ENCODE measurements at regions not wholly inside any gene's neighbourhood (a gene's known extent, or its start where the extent isn't known, plus 50 kb on each side); places are given as distances from the start of the nearest gene placed in this dataset.

- no peak for DNase-seq (ENCODE audit: low read depth in 2 of 2)
Observed at GRCh38 chr14:82047777-82048470, 514.3 kb upstream of the SEL1L start.

GRCh38 chr14:82052778-82053177 lies 519.1 kb upstream of the SEL1L start:
- DNase-seq (ENCODE audit: low read depth in 2 of 2): no peak

- DNase-seq (ENCODE audit: low read depth in 2 of 2): no peak
Observed at GRCh38 chr14:82055515-82056115, 522.0 kb upstream of the SEL1L start.

DNA sequence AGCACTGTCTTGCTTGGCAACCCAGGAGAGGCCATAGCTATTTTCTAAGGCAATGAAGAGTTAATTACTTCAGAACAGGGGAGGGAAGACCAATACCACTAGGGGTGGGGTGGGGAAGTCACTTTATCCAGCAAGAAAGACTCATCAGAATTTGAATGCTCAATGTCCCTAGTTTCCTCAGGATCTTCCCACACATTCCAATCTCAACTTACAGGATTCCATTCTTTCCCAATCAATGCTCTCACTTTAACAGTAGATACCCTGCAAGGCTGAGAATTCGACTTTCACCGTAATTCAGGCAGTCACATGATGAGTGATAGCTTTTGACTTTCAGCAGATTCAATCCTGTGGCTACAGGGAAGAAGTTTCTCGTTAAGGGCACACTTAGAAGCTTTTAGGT lies 526.6 kb upstream of the SEL1L start:
- DNase-seq (ENCODE audit: low read depth in 2 of 2): no peak

- DNase-seq (ENCODE audit: low read depth in 2 of 2): no peak
Observed at GRCh38 chr14:82067221-82067875, 533.7 kb upstream of the SEL1L start.

DNA sequence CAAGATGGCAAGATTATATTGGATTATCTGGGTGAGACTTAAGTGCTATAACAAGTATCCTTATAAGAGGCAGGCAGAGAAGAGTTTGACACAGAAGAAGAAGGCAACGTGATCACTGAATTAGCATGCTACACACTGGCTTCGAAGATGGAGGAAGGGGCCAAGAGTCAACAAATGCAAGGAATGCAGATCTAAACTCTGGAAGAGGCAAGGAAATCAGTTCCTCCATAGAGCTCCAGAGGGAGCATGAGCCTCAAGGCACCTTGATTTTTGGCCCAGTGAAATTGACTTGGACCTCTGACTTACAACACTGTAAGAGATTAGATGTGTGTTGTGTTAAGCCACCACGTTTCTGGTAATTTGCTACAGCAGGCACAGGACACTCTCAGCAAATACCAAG lies 536.4 kb upstream of the SEL1L start:
- DNase-seq (ENCODE audit: low read depth in 2 of 2): no peak

- DNase-seq (ENCODE audit: low read depth in 2 of 2): no peak
Observed at GRCh38 chr14:82070753-82071152, 537.1 kb upstream of the SEL1L start.

GRCh38 chr14:82073547-82073946 lies 539.9 kb upstream of the SEL1L start:
- no peak for DNase-seq (ENCODE audit: low read depth in 2 of 2)

DNA sequence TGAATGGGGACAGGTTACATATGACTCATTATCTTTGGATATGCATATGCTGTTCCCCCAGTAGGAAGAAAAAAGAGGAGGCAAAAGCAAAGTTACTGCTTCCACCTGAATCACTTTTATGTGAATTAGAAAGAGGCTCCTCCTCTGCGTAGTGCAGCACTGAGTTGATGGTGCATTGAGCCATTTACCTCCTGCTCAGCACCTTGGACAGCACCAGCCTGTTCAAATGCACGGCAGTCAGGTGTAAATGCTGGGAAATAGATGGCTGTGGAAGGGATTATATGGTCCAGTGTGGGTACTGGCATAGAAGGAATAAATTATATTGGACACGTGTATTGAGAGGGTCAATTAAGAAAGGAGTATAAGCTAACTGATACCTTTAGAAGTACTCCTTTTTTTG lies 541.9 kb upstream of the SEL1L start:
- no peak for DNase-seq (ENCODE audit: low read depth in 2 of 2)

DNA sequence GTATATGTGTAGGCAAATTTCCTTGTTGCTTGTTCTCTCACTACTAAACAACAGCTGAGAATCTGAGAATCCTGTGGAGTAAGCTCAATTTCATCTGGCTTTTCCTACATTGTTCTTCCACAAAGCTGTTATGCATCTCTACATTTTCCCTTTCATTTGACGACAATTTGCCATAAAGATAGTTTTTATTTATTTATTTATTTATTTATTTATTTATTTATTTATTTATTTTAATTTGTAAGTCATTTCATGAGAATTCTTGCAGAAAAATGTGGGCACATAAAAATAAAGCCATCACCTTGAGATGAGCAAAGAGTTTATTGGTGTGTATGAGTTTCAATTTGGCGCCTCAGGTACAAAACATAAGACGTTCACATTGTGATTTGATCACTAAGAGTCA lies 545.9 kb upstream of the SEL1L start:
- DNase-seq (ENCODE audit: low read depth in 2 of 2): no peak

DNA sequence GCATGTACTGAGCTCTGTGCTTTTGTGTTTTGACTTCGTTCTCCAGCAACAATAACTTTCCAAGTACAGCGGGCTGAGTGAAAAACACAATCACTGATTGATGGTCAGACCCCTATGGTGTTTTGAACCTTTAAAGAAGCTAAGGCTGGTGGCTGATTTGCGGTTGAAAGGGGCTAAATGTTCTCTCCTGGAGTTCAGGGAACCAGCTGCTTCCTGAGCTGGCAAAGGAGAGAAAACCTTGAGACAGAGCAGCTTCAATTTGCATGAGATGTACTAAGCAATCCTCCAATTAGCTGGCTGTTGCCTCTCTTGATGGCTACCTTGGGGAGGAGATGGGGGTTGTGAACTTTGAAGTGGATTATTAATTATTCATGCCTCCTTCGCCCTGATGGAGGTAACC lies 546.7 kb upstream of the SEL1L start:
- no peak for DNase-seq (ENCODE audit: low read depth in 2 of 2)

- DNase-seq (ENCODE audit: low read depth in 2 of 2): no peak
Observed at GRCh38 chr14:82084813-82085212, 551.2 kb upstream of the SEL1L start.

- DNase-seq (ENCODE audit: low read depth in 2 of 2): no peak
Observed at GRCh38 chr14:82091097-82091496, 557.4 kb upstream of the SEL1L start.

DNA sequence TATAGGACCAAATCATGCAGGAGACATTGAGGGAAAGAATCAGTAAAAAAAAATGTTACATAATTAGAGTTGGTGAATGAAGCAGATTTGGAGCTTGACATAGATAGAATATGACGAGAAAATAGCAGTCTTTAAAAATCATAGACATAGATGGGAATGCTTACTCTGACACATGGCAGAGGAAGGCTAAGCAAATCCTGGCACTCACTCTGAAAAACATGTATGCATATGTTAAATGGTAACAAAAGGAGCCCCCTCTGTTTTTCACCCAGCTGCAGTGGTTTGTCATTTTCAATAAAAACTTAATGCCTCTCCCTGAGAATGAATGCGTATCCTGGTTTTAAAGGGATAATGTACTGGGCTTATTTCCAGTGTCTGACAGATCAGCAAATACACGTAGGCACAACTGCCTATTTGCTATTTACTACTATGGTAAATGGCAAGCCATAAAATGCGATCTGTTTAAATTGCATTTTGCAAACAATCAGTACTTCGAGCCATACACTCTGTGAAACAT lies 561.2 kb upstream of the SEL1L start:
- DNase-seq (ENCODE audit: low read depth in 2 of 2): no peak

DNA sequence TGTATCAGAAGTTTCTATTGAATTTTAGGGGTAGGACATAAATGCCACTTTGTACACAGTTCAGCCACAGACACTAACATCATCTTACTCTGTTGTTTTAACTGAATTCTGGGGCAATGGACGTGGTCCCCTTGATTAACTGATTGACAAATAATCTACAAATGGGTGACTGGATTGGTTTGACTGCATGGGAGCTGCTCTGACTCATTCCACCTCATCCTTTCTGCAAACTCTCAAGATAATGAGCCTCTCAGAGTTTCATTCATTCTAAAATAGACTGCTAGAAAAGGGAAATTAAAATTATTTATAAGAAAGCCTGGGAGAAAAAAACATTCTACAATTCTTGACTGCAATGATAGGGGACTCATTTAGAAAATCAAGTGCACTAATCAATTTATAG lies 570.4 kb upstream of the SEL1L start:
- no peak for DNase-seq (ENCODE audit: low read depth in 2 of 2)

GRCh38 chr14:82112210-82112839 lies 578.7 kb upstream of the SEL1L start:
- DNase-seq (ENCODE audit: low read depth in 2 of 2): no peak

GRCh38 chr14:82113007-82113406 lies 579.4 kb upstream of the SEL1L start:
- no peak for DNase-seq (ENCODE audit: low read depth in 2 of 2)

DNA sequence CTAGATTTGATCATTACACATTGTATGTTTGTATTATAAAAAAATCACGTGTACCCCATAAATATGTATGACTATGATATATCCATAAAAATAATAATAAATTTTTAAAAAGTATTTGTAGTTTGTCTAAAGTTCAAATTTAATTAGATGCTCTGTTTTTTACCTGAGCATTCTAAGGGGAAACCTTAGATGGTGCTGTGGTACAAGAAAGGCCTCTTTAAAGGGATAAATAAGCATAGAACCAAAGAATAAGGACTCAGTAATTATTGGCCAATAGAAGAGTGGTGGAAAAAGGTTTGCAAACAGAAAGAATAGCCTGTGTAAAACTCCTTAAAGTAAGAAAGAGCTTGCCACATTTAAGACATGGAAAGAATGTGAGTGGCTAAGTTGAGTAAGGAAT lies 580.1 kb upstream of the SEL1L start:
- DNase-seq (ENCODE audit: low read depth in 2 of 2): no peak

GRCh38 chr14:82116721-82117120 lies 583.1 kb upstream of the SEL1L start:
- no peak for DNase-seq (ENCODE audit: low read depth in 2 of 2)

GRCh38 chr14:82122655-82123054 lies 589.0 kb upstream of the SEL1L start:
- no peak for DNase-seq (ENCODE audit: low read depth in 2 of 2)

DNA sequence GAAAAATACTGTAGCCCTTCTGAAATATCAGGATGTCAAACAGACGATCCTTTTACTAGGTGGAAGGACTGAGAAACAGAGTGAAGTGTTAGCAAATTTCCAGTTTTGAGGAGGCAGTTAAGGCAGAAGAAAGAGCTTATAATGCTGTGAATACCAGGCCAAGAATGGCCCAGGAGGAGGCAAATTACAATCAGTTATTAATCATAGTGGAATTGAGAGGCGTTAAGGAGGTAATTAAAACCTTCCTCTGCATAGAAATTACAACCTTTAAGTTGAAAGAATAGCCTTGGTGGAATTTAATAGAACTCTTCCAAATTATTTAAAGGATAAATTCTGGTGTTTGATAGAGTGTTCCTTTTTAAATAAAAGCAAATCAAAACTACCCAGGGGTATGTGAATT lies 590.9 kb upstream of the SEL1L start:
- DNase-seq (ENCODE audit: low read depth in 2 of 2): no peak

GRCh38 chr14:82126006-82126405 lies 592.4 kb upstream of the SEL1L start:
- DNase-seq (ENCODE audit: low read depth in 2 of 2): no peak

- no peak for DNase-seq (ENCODE audit: low read depth in 2 of 2)
Observed at GRCh38 chr14:82134411-82134810, 600.8 kb upstream of the SEL1L start.

Measured in stimulated activated CD4-positive, alpha-beta T cell treated with anti-CD3 and anti-CD28 coated beads, Interleukin-12 subunit alpha, Interleukin-12 subunit beta, amount 100 ng/mL, for 24 hours (primary cell).